Suppressor macrophage treated with lipopolysaccharide for 1 hour (primary cell): ENCODE measurements at regions not wholly inside any gene's neighbourhood (a gene's known extent, or its start where the extent isn't known, plus 50 kb on each side); places are given as distances from the start of the nearest gene placed in this dataset.
"Not testable (repeated sequence)": the region's sequence is repeated elsewhere in the genome, so short reads cannot be mapped to it uniquely, and the experiment has no call there.

ENCODE experiments used
- DNase-seq, 3 donors: peaks; one replicate each; pipeline ENCODE4 v3.0.0-alpha.2; 2020 to 2022

GRCh38 chr5:75002271-75002670 lies 50.1 kb downstream of the GCNT4 start:
- no peak for DNase-seq

GRCh38 chr5:74995926-74996325 lies 56.4 kb downstream of the GCNT4 start:
- DNase-seq = no peak

GRCh38 chr5:74994826-74995225 lies 57.5 kb downstream of the GCNT4 start:
- no peak for DNase-seq

- DNase-seq = no peak
These were observed 58.6 kb downstream of the GCNT4 start for GRCh38 chr5:74993743-74994142.

GRCh38 chr5:74992791-74993190 lies 59.6 kb downstream of the GCNT4 start:
- no peak for DNase-seq

- no peak for DNase-seq
These were observed 60.8 kb downstream of the GCNT4 start for GRCh38 chr5:74991522-74991921.

GRCh38 chr5:74990194-74990593 lies 62.2 kb downstream of the GCNT4 start:
- DNase-seq = no peak

- no peak for DNase-seq
These were observed 63.9 kb downstream of the GCNT4 start for GRCh38 chr5:74988273-74988983.

GRCh38 chr5:74978345-74978744 lies 74.0 kb downstream of the GCNT4 start:
- peak in 2 of 3 donors; percentile 10 to 20 for DNase-seq

- peak in 2 of 3 donors; percentile 8 to 9 for DNase-seq
These were observed 74.9 kb downstream of the GCNT4 start for GRCh38 chr5:74977471-74977870.

GRCh38 chr5:74976651-74977050 lies 75.7 kb downstream of the GCNT4 start:
- DNase-seq = no peak

GRCh38 chr5:74975582-74975981 lies 76.8 kb downstream of the GCNT4 start:
- DNase-seq = no peak

GRCh38 chr5:74974451-74975091 lies 77.8 kb downstream of the GCNT4 start:
- DNase-seq = no peak

- DNase-seq = no peak
These were observed 78.7 kb downstream of the GCNT4 start for GRCh38 chr5:74973694-74974093.

GRCh38 chr5:74971947-74972460 lies 80.4 kb downstream of the GCNT4 start:
- DNase-seq = no peak

GRCh38 chr5:74970891-74971290 lies 81.5 kb downstream of the GCNT4 start:
- not testable (repeated sequence) for DNase-seq

GRCh38 chr5:74969726-74970125 lies 82.6 kb downstream of the GCNT4 start:
- DNase-seq = no peak

- no peak for DNase-seq
These were observed 86.0 kb downstream of the GCNT4 start for GRCh38 chr5:74966141-74967026.

GRCh38 chr5:74963407-74963806 lies 89.0 kb downstream of the GCNT4 start:
- DNase-seq = peak in 1 of 3 donors; percentile 10

- DNase-seq = no peak
These were observed 91.7 kb upstream of the FAM169A start for GRCh38 chr5:74957906-74958305.

GRCh38 chr5:74957029-74957784 lies 91.0 kb upstream of the FAM169A start:
- no peak for DNase-seq

- no peak for DNase-seq
These were observed 90.1 kb upstream of the FAM169A start for GRCh38 chr5:74956278-74956677.

- DNase-seq = no peak
These were observed 88.7 kb upstream of the FAM169A start for GRCh38 chr5:74954919-74955318.
